ENCODE measurements at regions not wholly inside any gene's neighbourhood (a gene's known extent, or its start where the extent isn't known, plus 50 kb on each side); places are given as distances from the start of the nearest gene placed in this dataset.

GRCh38 chr1:106603616-106604015 lies 452.9 kb upstream of the PRMT6 start:
- H3K36me3 ChIP-seq (ENCODE audit: control insufficient read depth in 2 of 2, extremely low read depth in 1 of 2, insufficient read depth in 2 of 2, low read length in 2 of 2) = no peaks in the 10 kb centered on the region
- no peaks in the 10 kb centered on the region for H3K9me3 ChIP-seq (replicated peaks; ENCODE audit: control insufficient read depth, insufficient read depth, low read length)
- CTCF ChIA-PET = no interaction called here
- H3K4me2 ChIP-seq (ENCODE audit: insufficient read depth, low read length) = no peak overlapping the region
- no peak overlapping the region for H2AFZ ChIP-seq (ENCODE audit: low read depth, low read length)
- FAIRE-seq = no peak
- H4K20me1 ChIP-seq (replicated peaks; ENCODE audit: control insufficient read depth, extremely low read depth, insufficient read depth, low read length) = no peaks in the 10 kb centered on the region
- no peaks in the 10 kb centered on the region for H3K9me1 ChIP-seq (replicated peaks; ENCODE audit: control insufficient read depth, extremely low read depth, insufficient read depth, low read length)
- no peak overlapping the region for H3K27ac ChIP-seq (ENCODE audit: insufficient read depth, low read depth, low read length)
- no peaks in the 10 kb centered on the region for H3K27me3 ChIP-seq (ENCODE audit: control insufficient read depth in 2 of 2, insufficient read depth in 2 of 2, low read length in 2 of 2)
- H3K4me1 ChIP-seq (ENCODE audit: control insufficient read depth, extremely low read depth, insufficient read depth, low read length) = no peaks in the 10 kb centered on the region
- intact Hi-C loops (cut with micrococcal nuclease) (no loop called here), dilution Hi-C loops (cut with MboI; ENCODE audit: extremely low pct_ligation_motif_present, low sequenced_read_pairs) (no loop called here)
- no peak for DNase-seq (ENCODE audit: low read depth, low spot score)
- TF ChIP-seq EZH2 (IDR thresholded peaks at IDR 0.05; ENCODE audit: borderline replicate concordance, low read depth, low read length, severe bottlenecking) (no peak), POLR2AphosphoS5 (IDR thresholded peaks at IDR 0.05; ENCODE audit: insufficient read depth, low read depth, low read length) (no peak), JUN (IDR thresholded peaks at IDR 0.05; ENCODE audit: borderline replicate concordance, insufficient read depth, insufficient read length, low read depth) (no peak)
- H3K4me3 ChIP-seq (replicated peaks in 1 of 3; ENCODE audit: insufficient read depth in 1 of 3, low read depth in 1 of 3, low read length in 3 of 3) = no peak overlapping the region
- no peaks in the 10 kb centered on the region for H3K79me2 ChIP-seq (ENCODE audit: control insufficient read depth, insufficient read depth, low read length)
- H3K9ac ChIP-seq (replicated peaks; ENCODE audit: extremely low read depth, insufficient read depth, low read length) = no peak overlapping the region
- POLR2A ChIA-PET = no interaction called here
- BruUV-seq (replicated peaks) = no TSS peak

- H3K27me3 ChIP-seq (ENCODE audit: control insufficient read depth in 2 of 2, insufficient read depth in 2 of 2, low read length in 2 of 2) = no peaks in the 10 kb centered on the region
- DNase-seq (ENCODE audit: low read depth, low spot score) = no peak
- TF ChIP-seq POLR2A (IDR thresholded peaks at IDR 0.05; ENCODE audit: low read depth, low read length) (no peak), POLR2AphosphoS5 (IDR thresholded peaks at IDR 0.05; ENCODE audit: insufficient read depth, low read depth, low read length) (no peak), FOS (IDR thresholded peaks at IDR 0.05; ENCODE audit: borderline replicate concordance, insufficient read depth, low read length) (no peak), MAX (IDR thresholded peaks at IDR 0.05; ENCODE audit: insufficient read depth, insufficient read length) (no peak), GATA2 (IDR thresholded peaks at IDR 0.05; ENCODE audit: insufficient read depth, insufficient read length, low read depth, low read length) (no peak), EZH2 (IDR thresholded peaks at IDR 0.05; ENCODE audit: borderline replicate concordance, low read depth, low read length, severe bottlenecking) (no peak), JUN (IDR thresholded peaks at IDR 0.05; ENCODE audit: borderline replicate concordance, insufficient read depth, insufficient read length, low read depth) (no peak), CTCF (IDR thresholded peaks at IDR 0.05; ENCODE audit: extremely low read depth in 1 of 2, insufficient read depth in 1 of 2, low read depth in 1 of 2, low read length in 2 of 2) (no peak), MYC (IDR thresholded peaks at IDR 0.05; ENCODE audit: low read depth, low read length) (no peak)
- H3K36me3 ChIP-seq (ENCODE audit: control insufficient read depth in 2 of 2, extremely low read depth in 1 of 2, insufficient read depth in 2 of 2, low read length in 2 of 2) = no peaks in the 10 kb centered on the region
- H3K9ac ChIP-seq (replicated peaks; ENCODE audit: extremely low read depth, insufficient read depth, low read length) = no peak overlapping the region
- POLR2A ChIA-PET = no interaction called here
- dilution Hi-C loops (cut with MboI; ENCODE audit: extremely low pct_ligation_motif_present, low sequenced_read_pairs) = no loop called here
- no TSS peak for BruUV-seq (replicated peaks)
- no peak overlapping the region for H3K4me3 ChIP-seq (replicated peaks in 1 of 3; ENCODE audit: insufficient read depth in 1 of 3, low read depth in 1 of 3, low read length in 3 of 3)
- no peak overlapping the region for H2AFZ ChIP-seq (ENCODE audit: low read depth, low read length)
- H3K27ac ChIP-seq (ENCODE audit: insufficient read depth, low read depth, low read length) = no peak overlapping the region
- peaks cover 2% of the 10 kb centered on the region for H3K9me3 ChIP-seq (replicated peaks; ENCODE audit: control insufficient read depth, insufficient read depth, low read length)
- no peaks in the 10 kb centered on the region for H3K4me1 ChIP-seq (ENCODE audit: control insufficient read depth, extremely low read depth, insufficient read depth, low read length)
- CTCF ChIA-PET = no interaction called here
- H3K79me2 ChIP-seq (ENCODE audit: control insufficient read depth, insufficient read depth, low read length) = no peaks in the 10 kb centered on the region
- intact Hi-C loops (cut with micrococcal nuclease) = no loop called here
- H3K4me2 ChIP-seq (ENCODE audit: insufficient read depth, low read length) = no peak overlapping the region
- H4K20me1 ChIP-seq (replicated peaks; ENCODE audit: control insufficient read depth, extremely low read depth, insufficient read depth, low read length) = no peaks in the 10 kb centered on the region
- no peaks in the 10 kb centered on the region for H3K9me1 ChIP-seq (replicated peaks; ENCODE audit: control insufficient read depth, extremely low read depth, insufficient read depth, low read length)
- no peak for FAIRE-seq
These were observed 447.6 kb upstream of the PRMT6 start for GRCh38 chr1:106608841-106609240.

Measured in endothelial cell of umbilical vein (primary cell).